HepG2 (cell line): ENCODE measurements at regions not wholly inside any gene's neighbourhood (a gene's known extent, or its start where the extent isn't known, plus 50 kb on each side); places are given as distances from the start of the nearest gene placed in this dataset.

Experiments used
- ATAC-seq: fragments of 200-7000 bp; cut with Tn5 transposase; 3 replicates; pipeline ENCODE4 v1.9.1; 2020; ENCODE audit warnings: mild to moderate bottlenecking, moderate library complexity
- BruUV-seq: library from RNA; stranded (reverse); fragments of 400-500 nt; replicated peaks from 2 replicates; lab custom pipeline; 2021; lab: Mats Ljungman, UMichigan
- CTCF ChIA-PET: fragments of 300-600 bp; formaldehyde crosslinking; extraction: SDS; loops from one replicate; lab custom pipeline; 2021; ENCODE audit warnings: low total read pairs, inconsistent platforms, low intra/inter-chr PET ratio; lab: Yijun Ruan, JAX
- POLR2A ChIA-PET: fragments of 350-600 bp; sonication (Branson Sonifier 250); formaldehyde crosslinking; loops from one replicate; lab custom pipeline; 2020; ENCODE audit warnings: antibody characterized with exemption, inconsistent platforms; lab: Yijun Ruan, JAX
- DNase-seq: peaks from one replicate; pipeline ENCODE4 v3.0.0-alpha.2; 2015; ENCODE audit warnings: low spot score
- FAIRE-seq: peaks from 3 replicates; lab custom pipeline; 2011; peaks lifted over from hg19 to GRCh38; lab: Jason Lieb, UNC
- H2AFZ ChIP-seq: one replicate; pipeline ENCODE4 v1.6.1; 2011; ENCODE audit warnings: low read length, inconsistent platforms
- H3K27ac ChIP-seq: fragments of 300-600 bp; 3 replicates; pipeline ENCODE4 v1.8.0; 2011; ENCODE audit warnings: mixed run types, mild to moderate bottlenecking, mixed read lengths, low read length, inconsistent platforms; ENCODE audit not compliant: insufficient read depth; ENCODE audit errors: extremely low read length
- H3K27me3 ChIP-seq, 2 experiments: fragments of 200-600 bp in 1 of 2; 2 replicates in 1 of 2; 3 replicates in 1 of 2; pipeline versions ENCODE4 v1.6.0 to v1.8.0; 2011; ENCODE audit warnings: low read length in 2 of 2, mild to moderate bottlenecking in 2 of 2, moderate library complexity in 2 of 2, inconsistent platforms in 1 of 2; ENCODE audit not compliant: insufficient read depth in 2 of 2, control insufficient read depth in 1 of 2
- H3K36me3 ChIP-seq, 2 experiments: fragments of 200-600 bp in 1 of 2; replicated peaks in 1 of 2; 2 replicates in 1 of 2; 3 replicates in 1 of 2; pipeline versions ENCODE4 v1.5.1 to v1.8.0; 2011; ENCODE audit warnings: low read length in 2 of 2, inconsistent platforms in 1 of 2; ENCODE audit not compliant: insufficient read depth in 2 of 2, control insufficient read depth in 1 of 2
- H3K4me1 ChIP-seq: 2 replicates; pipeline ENCODE4 v1.5.1; 2012; ENCODE audit warnings: low read length, inconsistent platforms; ENCODE audit not compliant: insufficient read depth
- H3K4me2 ChIP-seq: 2 replicates; pipeline ENCODE4 v1.6.0; 2011; ENCODE audit warnings: low read depth, low read length, inconsistent platforms
- H3K4me3 ChIP-seq, 3 experiments: fragments of 200-600 bp in 1 of 3; sonication (generic), shearing (Covaris generic) in 1 of 3; replicated peaks in 1 of 3; 2 replicates each; pipeline ENCODE4 v1.5.1; 2011 to 2016; ENCODE audit warnings: low read length in 3 of 3, inconsistent platforms in 2 of 3, low read depth in 2 of 3, mild to moderate bottlenecking in 2 of 3, control low read depth in 1 of 3, mixed read lengths in 1 of 3; ENCODE audit not compliant: insufficient read depth in 1 of 3
- H3K79me2 ChIP-seq: one replicate; pipeline ENCODE4 v1.6.1; 2011; ENCODE audit warnings: low read length, inconsistent platforms; ENCODE audit not compliant: insufficient read depth
- H3K9ac ChIP-seq: 2 replicates; pipeline ENCODE4 v1.6.0; 2011; ENCODE audit warnings: mild to moderate bottlenecking, low read depth, low read length, inconsistent platforms; ENCODE audit not compliant: insufficient read depth
- H3K9me3 ChIP-seq: 2 replicates; pipeline ENCODE4 v1.5.1; 2012; ENCODE audit warnings: mild to moderate bottlenecking, low read length
- H4K20me1 ChIP-seq: 2 replicates; pipeline ENCODE4 v1.6.0; 2011; ENCODE audit warnings: inconsistent platforms, mild to moderate bottlenecking, low read length, moderate library complexity; ENCODE audit not compliant: insufficient read depth
- ATF2 ChIP-seq: sonication (generic); formaldehyde crosslinking; IDR thresholded peaks from 2 replicates; pipeline ENCODE4 v1.4.0; 2020; ENCODE audit warnings: missing genetic modification reagents
- MAZ ChIP-seq, 2 experiments: sonication (generic) in 1 of 2; formaldehyde crosslinking in 1 of 2; IDR thresholded peaks; 2 replicates each; pipeline versions ENCODE4 v1.5.0 to v1.6.1; 2012 to 2020; ENCODE audit warnings: low read depth in 2 of 2, mild to moderate bottlenecking in 2 of 2, borderline replicate concordance in 1 of 2, improper control_type of control experiment in 1 of 2, low read length in 1 of 2, missing genetic modification reagents in 1 of 2, moderate library complexity in 1 of 2
- MBD4 ChIP-seq: IDR thresholded peaks from 2 replicates; pipeline ENCODE4 v1.6.1; 2012; ENCODE audit warnings: low read length, inconsistent platforms, borderline replicate concordance
- MIXL1 ChIP-seq: IDR thresholded peaks from 2 replicates; pipeline ENCODE4 v1.6.1; 2016
- U2AF1 ChIP-seq: fragments of 200-400 bp; formaldehyde crosslinking; optimal IDR thresholded peaks from 2 replicates; pipeline ENCODE3; 2017; ENCODE audit warnings: mild to moderate bottlenecking, low read depth, low read length
- ZMYM3 ChIP-seq: sonication (generic); formaldehyde crosslinking; IDR thresholded peaks from 2 replicates; pipeline ENCODE4 v1.5.1; 2020; ENCODE audit warnings: mild to moderate bottlenecking, missing genetic modification reagents
- ZNF556 ChIP-seq: sonication (generic); formaldehyde crosslinking; IDR thresholded peaks from 2 replicates; pipeline ENCODE4 v1.4.0; 2020; ENCODE audit warnings: mild to moderate bottlenecking, missing genetic modification reagents, borderline replicate concordance
- WGBS: methylation state at CpG from one replicate; pipeline ENCODE4 v1.1.6; 2017; ENCODE audit warnings: low lambda C conversion rate; 5-methylcytosine and 5-hydroxymethylcytosine counted together
- in situ Hi-C: cut with HindIII; loops from 2 replicates; pipeline ENCODE4 v1.10.0; 2017; ENCODE audit warnings: low pct_unique_long_range_greater_than_20kb; ENCODE audit not compliant: extremely low pct_ligation_motif_present
- intact Hi-C: fragments of 100-400 bp; cut with micrococcal nuclease; formaldehyde crosslinking; loops from one replicate; pipeline ENCODE4 v1.10.0; 2022; ENCODE audit not compliant: unreplicated experiment
- TF ChIP-seq, protein P1 (sequence below): sonication (generic); formaldehyde crosslinking; IDR thresholded peaks from 2 replicates; pipeline ENCODE4 v1.4.0; 2020; ENCODE audit warnings: mild to moderate bottlenecking, missing genetic modification reagents, borderline replicate concordance
- TF ChIP-seq, protein P2 (sequence below): sonication (generic); formaldehyde crosslinking; IDR thresholded peaks from 2 replicates; pipeline ENCODE4 v1.5.0; 2020; ENCODE audit warnings: missing genetic modification reagents
- TF ChIP-seq, protein P3 (sequence below): sonication (generic); formaldehyde crosslinking; conservative IDR thresholded peaks from 2 replicates; pipeline ENCODE4 v1.5.0; 2020; ENCODE audit warnings: missing genetic modification reagents
- TF ChIP-seq, protein P4 (sequence below): sonication (generic); formaldehyde crosslinking; IDR thresholded peaks from 2 replicates; pipeline ENCODE4 v1.5.1; 2020; ENCODE audit warnings: missing genetic modification reagents, mild to moderate bottlenecking, borderline replicate concordance

- DNase-seq: no peak
- Histone ChIP-seq H3K27me3 (no peaks in the 10 kb centered on the region), H3K4me2 (no peak overlapping the region), H3K36me3 (no peaks in the 10 kb centered on the region), H3K79me2 (no peaks in the 10 kb centered on the region), H2AFZ (no peak overlapping the region), H4K20me1 (no peaks in the 10 kb centered on the region), H3K4me3 (no peak overlapping the region), H3K27ac (no peak overlapping the region), H3K4me1 (no peaks in the 10 kb centered on the region), H3K9ac (no peak overlapping the region), H3K9me3 (no peaks in the 10 kb centered on the region)
- intact Hi-C loops (no loop called here), in situ Hi-C loops (no loop called here)
- ChIA-PET POLR2A (no interaction called here), CTCF (no interaction called here)
- BruUV-seq: no TSS peak
- ATAC-seq: no peak
- WGBS: 0% methylated on average over 1 of the region's 6 CpGs
- no peak for FAIRE-seq
- no peak for TF ChIP-seq ZNF556 (CRISPR knock-in tag)
- TF ChIP-seq MAZ (IDR thresholded peaks at IDR 0.05; ENCODE audit: borderline replicate concordance, low read depth, low read length): no peak
- no peak for TF ChIP-seq MAZ (CRISPR knock-in tag; IDR thresholded peaks at IDR 0.05; ENCODE audit: low read depth)
- no peak for TF ChIP-seq MBD4
- TF ChIP-seq MIXL1: no peak
- no peak for TF ChIP-seq ZMYM3 (CRISPR knock-in tag)
- TF ChIP-seq, protein P1, sequence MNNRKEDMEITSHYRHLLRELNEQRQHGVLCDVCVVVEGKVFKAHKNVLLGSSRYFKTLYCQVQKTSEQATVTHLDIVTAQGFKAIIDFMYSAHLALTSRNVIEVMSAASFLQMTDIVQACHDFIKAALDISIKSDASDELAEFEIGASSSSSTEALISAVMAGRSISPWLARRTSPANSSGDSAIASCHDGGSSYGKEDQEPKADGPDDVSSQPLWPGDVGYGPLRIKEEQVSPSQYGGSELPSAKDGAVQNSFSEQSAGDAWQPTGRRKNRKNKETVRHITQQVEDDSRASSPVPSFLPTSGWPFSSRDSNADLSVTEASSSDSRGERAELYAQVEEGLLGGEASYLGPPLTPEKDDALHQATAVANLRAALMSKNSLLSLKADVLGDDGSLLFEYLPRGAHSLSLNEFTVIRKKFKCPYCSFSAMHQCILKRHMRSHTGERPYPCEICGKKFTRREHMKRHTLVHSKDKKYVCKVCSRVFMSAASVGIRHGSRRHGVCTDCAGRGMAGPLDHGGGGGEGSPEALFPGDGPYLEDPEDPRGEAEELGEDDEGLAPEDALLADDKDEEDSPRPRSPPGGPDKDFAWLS (CRISPR knock-in tag): no peak
- TF ChIP-seq, protein P2, sequence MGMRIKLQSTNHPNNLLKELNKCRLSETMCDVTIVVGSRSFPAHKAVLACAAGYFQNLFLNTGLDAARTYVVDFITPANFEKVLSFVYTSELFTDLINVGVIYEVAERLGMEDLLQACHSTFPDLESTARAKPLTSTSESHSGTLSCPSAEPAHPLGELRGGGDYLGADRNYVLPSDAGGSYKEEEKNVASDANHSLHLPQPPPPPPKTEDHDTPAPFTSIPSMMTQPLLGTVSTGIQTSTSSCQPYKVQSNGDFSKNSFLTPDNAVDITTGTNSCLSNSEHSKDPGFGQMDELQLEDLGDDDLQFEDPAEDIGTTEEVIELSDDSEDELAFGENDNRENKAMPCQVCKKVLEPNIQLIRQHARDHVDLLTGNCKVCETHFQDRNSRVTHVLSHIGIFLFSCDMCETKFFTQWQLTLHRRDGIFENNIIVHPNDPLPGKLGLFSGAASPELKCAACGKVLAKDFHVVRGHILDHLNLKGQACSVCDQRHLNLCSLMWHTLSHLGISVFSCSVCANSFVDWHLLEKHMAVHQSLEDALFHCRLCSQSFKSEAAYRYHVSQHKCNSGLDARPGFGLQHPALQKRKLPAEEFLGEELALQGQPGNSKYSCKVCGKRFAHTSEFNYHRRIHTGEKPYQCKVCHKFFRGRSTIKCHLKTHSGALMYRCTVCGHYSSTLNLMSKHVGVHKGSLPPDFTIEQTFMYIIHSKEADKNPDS: no peak
- TF ChIP-seq, protein P3, sequence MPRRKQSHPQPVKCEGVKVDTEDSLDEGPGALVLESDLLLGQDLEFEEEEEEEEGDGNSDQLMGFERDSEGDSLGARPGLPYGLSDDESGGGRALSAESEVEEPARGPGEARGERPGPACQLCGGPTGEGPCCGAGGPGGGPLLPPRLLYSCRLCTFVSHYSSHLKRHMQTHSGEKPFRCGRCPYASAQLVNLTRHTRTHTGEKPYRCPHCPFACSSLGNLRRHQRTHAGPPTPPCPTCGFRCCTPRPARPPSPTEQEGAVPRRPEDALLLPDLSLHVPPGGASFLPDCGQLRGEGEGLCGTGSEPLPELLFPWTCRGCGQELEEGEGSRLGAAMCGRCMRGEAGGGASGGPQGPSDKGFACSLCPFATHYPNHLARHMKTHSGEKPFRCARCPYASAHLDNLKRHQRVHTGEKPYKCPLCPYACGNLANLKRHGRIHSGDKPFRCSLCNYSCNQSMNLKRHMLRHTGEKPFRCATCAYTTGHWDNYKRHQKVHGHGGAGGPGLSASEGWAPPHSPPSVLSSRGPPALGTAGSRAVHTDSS (CRISPR knock-in tag): no peak
- TF ChIP-seq U2AF1: no peak
- TF ChIP-seq, protein P4, sequence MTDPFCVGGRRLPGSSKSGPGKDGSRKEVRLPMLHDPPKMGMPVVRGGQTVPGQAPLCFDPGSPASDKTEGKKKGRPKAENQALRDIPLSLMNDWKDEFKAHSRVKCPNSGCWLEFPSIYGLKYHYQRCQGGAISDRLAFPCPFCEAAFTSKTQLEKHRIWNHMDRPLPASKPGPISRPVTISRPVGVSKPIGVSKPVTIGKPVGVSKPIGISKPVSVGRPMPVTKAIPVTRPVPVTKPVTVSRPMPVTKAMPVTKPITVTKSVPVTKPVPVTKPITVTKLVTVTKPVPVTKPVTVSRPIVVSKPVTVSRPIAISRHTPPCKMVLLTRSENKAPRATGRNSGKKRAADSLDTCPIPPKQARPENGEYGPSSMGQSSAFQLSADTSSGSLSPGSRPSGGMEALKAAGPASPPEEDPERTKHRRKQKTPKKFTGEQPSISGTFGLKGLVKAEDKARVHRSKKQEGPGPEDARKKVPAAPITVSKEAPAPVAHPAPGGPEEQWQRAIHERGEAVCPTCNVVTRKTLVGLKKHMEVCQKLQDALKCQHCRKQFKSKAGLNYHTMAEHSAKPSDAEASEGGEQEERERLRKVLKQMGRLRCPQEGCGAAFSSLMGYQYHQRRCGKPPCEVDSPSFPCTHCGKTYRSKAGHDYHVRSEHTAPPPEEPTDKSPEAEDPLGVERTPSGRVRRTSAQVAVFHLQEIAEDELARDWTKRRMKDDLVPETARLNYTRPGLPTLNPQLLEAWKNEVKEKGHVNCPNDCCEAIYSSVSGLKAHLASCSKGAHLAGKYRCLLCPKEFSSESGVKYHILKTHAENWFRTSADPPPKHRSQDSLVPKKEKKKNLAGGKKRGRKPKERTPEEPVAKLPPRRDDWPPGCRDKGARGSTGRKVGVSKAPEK (CRISPR knock-in tag): no peak
- no peak for TF ChIP-seq ATF2 (CRISPR knock-in tag)
Measured at GRCh38 chr10:109663122-109663521, 260.2 kb downstream of the XPNPEP1 start.
